ENCODE measurements at regions not wholly inside any gene's neighbourhood (a gene's known extent, or its start where the extent isn't known, plus 50 kb on each side); places are given as distances from the start of the nearest gene placed in this dataset.
A peak's percentile ranks its signal among the peaks of the same experiment; 100 is the strongest.

DNA sequence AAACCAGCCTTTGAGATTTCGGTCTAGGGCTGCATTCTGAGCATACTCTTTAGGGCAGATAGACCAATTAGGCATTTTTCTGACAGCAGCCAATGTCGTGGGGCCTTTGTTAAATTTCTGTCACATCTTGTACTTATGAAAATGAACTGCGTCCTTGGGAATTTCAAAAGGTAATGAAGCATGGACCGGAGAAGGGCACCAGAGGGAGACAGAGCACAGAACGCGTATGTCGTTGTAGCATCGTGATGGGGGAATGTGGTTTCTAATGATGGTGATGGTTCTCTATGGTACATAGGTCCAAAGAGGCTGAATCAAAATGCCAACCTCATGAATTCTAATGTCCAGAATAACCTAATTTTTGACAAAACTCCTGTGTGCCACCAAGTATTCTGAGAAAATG, 483.9 kb upstream of the CRIM1 start:
- H3K9me3 Mint-ChIP-seq (ENCODE audit: low read depth) = no peaks in the 10 kb centered on the region
- H3K4me1 Mint-ChIP-seq (ENCODE audit: low read depth) = no peaks in the 10 kb centered on the region
- no peak overlapping the region for H3K4me3 Mint-ChIP-seq (ENCODE audit: unreplicated experiment)
- H3K27ac Mint-ChIP-seq (ENCODE audit: unreplicated experiment) = no peak overlapping the region
- H3K27me3 Mint-ChIP-seq (ENCODE audit: low read depth) = peaks cover 15% of the 10 kb centered on the region
- H3K36me3 Mint-ChIP-seq (ENCODE audit: low read depth) = no peaks in the 10 kb centered on the region
- peak; percentile 35 for TF ChIP-seq CTCF (IDR thresholded peaks at IDR 0.05)
- no peak for DNase-seq (ENCODE audit: low spot score)

DNA sequence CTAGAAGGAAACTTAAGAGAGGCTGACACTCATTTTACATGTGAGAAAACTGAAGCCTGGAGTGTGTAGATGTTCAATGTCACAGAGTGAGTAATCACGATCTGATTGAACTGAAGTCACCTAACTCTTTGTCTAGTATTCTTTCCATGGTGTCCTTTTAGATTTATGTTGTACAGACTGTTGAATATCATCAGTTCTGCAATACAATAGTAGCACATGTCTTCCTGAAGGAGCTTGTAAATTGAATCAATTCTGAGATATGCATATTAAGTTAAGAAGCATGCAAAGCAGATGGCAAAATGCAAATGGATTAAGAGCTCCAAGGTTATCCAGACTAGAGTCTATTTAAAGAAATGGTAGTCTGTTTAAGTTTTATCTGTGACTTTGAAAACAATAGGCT, 484.9 kb upstream of the CRIM1 start:
- Mint-ChIP-seq H3K9me3 (ENCODE audit: low read depth) (no peaks in the 10 kb centered on the region), H3K27ac (ENCODE audit: unreplicated experiment) (no peak overlapping the region), H3K36me3 (ENCODE audit: low read depth) (no peaks in the 10 kb centered on the region), H3K4me3 (ENCODE audit: unreplicated experiment) (no peak overlapping the region), H3K27me3 (ENCODE audit: low read depth) (peaks cover 17% of the 10 kb centered on the region), H3K4me1 (ENCODE audit: low read depth) (peaks cover 1% of the 10 kb centered on the region)
- DNase-seq (ENCODE audit: low spot score) = no peak
- TF ChIP-seq CTCF (IDR thresholded peaks at IDR 0.05) = no peak

DNA sequence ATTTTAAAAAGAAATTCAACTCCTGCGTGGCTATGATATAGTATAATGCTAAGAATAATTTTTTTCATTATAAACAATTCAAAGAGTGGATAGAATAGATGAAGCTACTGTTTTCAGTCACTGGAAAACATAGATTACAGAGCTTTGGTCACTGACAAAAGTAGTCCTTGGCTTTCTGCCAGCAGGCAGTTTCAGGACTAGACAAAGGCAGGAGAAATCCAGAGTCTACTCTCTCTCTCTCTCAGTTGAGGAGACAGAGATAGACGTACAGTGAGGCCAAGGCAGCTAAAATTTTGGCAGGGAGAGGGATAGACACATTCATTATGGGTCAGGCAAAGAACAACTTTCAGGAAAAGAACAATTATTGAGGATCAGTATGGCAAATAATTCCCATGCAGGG, 491.4 kb upstream of the CRIM1 start:
- Mint-ChIP-seq H3K36me3 (ENCODE audit: low read depth) (no peaks in the 10 kb centered on the region), H3K9me3 (ENCODE audit: low read depth) (no peaks in the 10 kb centered on the region), H3K27me3 (ENCODE audit: low read depth) (peaks cover 16% of the 10 kb centered on the region), H3K4me3 (ENCODE audit: unreplicated experiment) (no peak overlapping the region), H3K4me1 (ENCODE audit: low read depth) (peaks cover 5% of the 10 kb centered on the region), H3K27ac (ENCODE audit: unreplicated experiment) (no peak overlapping the region)
- no peak for DNase-seq (ENCODE audit: low spot score)
- TF ChIP-seq CTCF (IDR thresholded peaks at IDR 0.05) = no peak

- no peak for TF ChIP-seq CTCF (IDR thresholded peaks at IDR 0.05)
- Mint-ChIP-seq H3K9me3 (ENCODE audit: low read depth) (no peaks in the 10 kb centered on the region), H3K36me3 (ENCODE audit: low read depth) (no peaks in the 10 kb centered on the region), H3K4me3 (ENCODE audit: unreplicated experiment) (no peak overlapping the region), H3K4me1 (ENCODE audit: low read depth) (no peaks in the 10 kb centered on the region), H3K27ac (ENCODE audit: unreplicated experiment) (no peak overlapping the region), H3K27me3 (ENCODE audit: low read depth) (peaks cover 12% of the 10 kb centered on the region)
- no peak for DNase-seq (ENCODE audit: low spot score)
Measured at GRCh38 chr2:35858216-35858615, 497.4 kb upstream of the CRIM1 start.

GRCh38 chr2:35857498-35857897, 498.1 kb upstream of the CRIM1 start:
- Mint-ChIP-seq H3K36me3 (ENCODE audit: low read depth) (no peaks in the 10 kb centered on the region), H3K4me3 (ENCODE audit: unreplicated experiment) (no peak overlapping the region), H3K4me1 (ENCODE audit: low read depth) (no peaks in the 10 kb centered on the region), H3K27me3 (ENCODE audit: low read depth) (peaks cover 14% of the 10 kb centered on the region), H3K9me3 (ENCODE audit: low read depth) (no peaks in the 10 kb centered on the region), H3K27ac (ENCODE audit: unreplicated experiment) (no peak overlapping the region)
- TF ChIP-seq CTCF (IDR thresholded peaks at IDR 0.05) = no peak
- no peak for DNase-seq (ENCODE audit: low spot score)
